ENCODE measurements at regions not wholly inside any gene's neighbourhood (a gene's known extent, or its start where the extent isn't known, plus 50 kb on each side); places are given as distances from the start of the nearest gene placed in this dataset.

DNA sequence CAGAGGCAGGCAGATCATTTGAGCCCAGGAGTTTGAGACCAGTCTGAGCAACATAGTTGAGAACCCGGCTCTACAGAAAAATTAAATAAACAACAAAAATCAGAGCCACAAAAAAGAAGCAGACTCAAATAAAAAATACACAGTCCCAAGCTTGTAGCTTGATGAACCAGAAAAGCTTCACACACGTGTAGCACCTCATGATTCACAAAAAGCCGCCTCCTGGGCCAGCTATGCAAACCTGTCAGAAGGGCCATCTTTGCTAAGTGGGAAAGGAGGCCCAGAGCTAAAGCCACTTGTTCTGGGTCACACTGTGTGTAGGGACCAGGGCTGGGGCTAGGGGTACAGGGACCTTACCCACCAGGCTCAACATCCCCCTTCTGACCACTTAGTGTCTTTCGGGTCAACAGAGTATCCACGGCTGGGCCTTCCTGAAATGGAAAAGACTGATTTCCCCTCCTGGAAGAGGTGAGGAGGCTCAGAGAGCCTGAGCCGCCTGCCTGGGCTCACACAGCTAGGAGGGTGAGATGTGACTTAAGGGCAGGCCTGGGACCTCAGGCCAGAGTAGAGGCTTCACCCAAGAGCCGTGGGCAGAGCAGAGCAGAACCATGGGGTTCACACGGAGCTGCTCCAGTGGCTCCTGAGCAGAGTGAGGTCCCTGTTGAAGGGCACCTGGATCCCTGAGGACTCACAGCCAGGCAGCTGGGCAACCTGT is 269.6 kb downstream of the PARN start:
- no peak for DNase-seq

DNA sequence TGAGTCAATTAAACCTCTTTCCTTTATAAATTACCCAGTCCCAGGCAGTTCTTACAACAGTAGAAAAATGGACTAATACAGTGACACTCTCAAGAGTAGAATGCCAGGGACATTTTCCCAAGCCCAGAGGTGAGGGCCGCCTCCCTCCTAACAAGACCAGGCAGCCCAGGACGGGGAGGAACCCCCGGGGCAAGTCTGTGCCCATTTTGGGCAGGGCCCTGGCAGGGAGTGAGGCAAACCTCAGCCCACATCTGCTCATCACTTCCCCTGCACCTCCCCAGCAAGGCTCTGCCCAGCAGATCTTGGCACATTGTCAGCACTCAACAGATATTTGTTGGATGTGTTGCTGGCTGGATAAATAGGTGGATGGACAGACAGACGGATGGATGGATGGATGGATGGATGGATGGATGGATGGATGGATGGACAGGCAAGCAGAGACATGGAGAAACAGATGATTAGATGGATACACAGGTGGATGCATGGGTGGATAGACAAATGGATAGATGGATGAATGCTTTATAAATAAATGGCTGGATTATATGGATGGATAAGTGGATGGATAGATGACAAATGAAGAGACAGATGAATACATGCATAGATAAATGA is 271.3 kb downstream of the PARN start:
- DNase-seq = no peak

DNA sequence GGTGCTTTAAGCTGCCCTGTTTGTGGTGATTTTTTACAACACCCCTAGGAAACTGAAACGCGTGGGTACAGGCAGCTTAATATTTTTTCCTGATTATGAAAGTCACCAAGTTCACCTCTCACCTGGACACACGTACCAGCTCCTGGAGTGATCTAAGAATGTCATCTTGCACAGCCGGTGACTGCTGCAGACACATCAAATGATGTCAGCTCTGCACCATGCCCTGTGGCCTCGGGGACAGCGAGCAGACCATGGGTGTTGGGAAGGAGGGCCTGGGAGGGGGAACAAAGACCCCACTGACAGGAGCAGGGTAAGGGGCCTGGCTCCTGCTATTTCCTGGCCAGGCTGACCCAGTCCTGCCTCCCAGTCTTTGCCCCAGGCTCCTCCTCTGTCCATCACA is 272.7 kb downstream of the PARN start:
- no peak for DNase-seq

DNA sequence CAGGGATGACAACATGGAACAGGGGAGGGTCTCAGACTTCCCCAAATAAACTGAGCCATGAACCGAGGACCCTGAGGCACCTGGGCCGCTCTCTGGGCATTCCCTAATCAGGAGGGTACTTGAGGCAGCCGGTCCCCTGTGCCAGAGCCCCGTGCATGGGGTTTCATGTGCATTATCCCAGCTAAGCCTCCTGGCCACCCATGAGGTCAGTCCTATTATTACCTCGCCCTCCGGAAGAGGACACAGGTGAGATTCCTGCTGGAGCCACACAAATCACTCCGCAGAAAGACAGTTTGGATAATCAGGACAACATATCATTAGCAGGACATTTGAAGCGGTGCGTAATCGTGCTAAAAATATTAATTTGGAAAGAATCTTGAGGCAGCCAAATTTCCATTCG is 274.0 kb downstream of the PARN start:
- DNase-seq = no peak

DNA sequence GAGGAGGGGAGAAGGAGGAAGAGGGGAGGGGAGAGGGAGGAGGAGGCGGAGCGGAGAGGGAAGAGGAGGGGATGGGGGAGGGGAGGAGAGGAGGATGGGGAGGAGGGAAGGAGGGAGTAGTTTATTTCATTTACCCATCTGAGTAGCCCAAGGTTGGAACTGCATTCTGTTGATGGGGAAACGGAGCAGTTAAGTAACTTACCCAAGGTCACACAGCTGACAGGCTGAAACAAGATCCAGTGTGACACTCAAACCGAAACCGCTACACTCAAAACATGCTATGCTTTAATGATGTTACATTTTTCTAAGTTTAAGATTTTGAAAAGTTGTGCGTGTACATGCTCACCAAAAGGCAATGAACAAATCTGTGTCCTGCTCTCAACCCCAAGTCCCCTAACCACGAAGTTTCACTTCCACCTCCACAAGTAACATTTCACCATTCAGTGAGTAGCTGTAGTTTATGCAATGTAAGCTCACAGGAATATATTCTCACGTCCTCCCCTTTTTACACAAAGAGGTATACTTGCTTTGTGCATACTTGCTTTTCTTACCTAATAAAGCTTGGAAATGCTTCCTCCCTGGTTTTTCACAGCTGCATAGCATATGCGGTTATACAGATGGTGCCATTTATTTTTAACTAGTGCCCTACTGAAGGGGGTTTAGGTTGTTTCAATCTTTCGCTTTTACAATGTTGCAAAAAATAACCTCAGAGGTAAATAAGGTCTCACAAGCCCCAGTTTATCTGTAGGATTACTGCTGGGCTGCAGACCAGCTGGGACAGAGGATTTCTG is 275.3 kb downstream of the PARN start:
- DNase-seq = no peak

DNA sequence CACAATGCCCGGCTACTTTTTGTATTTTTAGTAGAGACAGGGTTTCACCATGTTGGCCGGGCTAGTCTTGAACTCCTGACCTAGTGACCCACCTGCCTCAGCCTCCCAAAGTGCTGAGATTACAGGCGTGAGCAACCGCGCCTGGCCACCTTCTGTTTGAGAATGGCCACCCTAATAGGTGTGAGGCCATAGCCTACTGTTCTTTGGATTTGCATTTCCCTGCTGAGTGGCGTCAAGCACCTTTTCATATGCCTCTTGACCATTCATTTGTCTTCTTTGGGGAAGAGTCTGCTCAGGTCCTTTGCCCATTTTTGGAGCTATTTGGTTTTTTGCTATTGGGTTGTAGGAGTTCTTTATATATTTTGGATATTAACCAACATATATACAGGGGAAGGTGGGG is 276.7 kb downstream of the PARN start:
- DNase-seq = no peak

DNA sequence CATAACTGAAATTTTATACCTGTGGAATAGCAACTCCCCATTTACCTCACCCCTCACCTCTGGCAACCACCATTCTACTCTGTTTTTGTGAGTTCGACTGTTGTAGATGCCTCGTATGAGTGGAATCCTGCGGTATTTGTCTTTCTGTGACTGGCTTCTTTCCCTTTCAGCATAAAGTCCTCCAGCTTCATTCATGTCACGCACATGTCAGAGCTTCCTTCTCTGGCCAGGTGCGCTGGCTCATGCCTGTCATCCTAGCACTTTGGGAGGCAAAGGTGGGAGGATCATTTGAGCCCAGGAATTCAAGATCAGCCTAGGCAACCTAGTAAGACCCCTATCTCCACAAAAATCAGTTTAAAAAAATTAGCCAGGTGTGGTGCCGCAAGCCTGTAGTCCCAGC is 278.4 kb downstream of the PARN start:
- DNase-seq = no peak

DNA sequence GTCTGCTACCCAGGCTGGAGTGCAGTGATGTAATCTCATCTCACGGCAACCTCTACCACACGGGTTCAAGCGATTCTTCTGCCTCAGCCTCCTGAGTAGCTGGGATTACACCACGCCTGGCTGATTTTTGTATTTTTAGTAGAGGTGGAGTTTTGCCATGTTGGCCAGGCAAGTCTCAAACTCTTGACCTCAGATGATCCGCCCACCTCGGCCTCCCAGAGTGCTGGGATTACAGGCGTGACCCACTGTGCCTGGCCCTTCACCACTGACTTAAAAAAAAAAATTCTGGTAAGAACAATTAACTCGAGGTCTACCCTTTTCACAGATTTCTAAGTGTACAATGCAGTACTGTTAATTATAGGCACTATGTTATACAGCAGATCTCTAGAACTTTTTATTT is 279.4 kb downstream of the PARN start:
- DNase-seq = no peak

DNA sequence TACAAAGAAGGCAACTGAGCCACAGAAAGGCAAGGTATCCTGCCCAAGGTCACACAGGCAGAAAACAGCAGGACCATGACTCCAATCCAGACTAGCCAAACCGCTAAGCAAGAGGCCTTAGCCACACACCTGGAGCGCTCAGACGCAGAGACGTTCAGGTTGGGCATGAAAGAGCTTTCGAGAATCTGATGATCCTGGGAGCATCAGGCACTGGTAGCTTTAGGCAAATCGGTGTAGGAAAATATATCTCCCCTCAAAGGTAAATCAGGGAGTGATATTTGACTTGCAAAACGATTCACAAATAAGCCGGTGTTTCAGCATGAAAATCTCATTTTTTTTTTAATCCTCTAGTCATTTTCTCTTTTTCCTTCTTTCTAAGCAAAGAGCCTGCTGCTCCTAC is 279.0 kb downstream of the MRTFB start:
- DNase-seq = no peak

DNA sequence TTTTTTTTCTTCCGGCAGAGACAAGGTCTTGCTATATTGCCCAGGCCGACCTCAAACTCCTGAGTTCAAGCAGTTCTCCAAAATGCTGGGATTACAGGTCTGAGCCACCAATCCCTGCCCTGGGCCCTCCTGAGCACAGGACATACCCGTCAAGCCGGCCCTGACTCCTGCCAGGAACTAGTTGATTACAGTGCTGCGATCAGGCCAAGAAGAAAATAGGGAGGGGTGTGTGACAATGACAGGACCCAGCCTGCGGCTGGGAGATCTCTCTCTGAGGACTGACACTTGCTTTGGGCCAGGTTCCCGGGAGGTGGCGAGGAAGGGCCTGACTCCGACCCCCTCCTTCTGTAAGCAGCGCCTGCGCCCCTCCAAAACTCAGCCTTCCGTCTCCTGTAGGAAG is 276.6 kb downstream of the MRTFB start:
- no peak for DNase-seq

DNA sequence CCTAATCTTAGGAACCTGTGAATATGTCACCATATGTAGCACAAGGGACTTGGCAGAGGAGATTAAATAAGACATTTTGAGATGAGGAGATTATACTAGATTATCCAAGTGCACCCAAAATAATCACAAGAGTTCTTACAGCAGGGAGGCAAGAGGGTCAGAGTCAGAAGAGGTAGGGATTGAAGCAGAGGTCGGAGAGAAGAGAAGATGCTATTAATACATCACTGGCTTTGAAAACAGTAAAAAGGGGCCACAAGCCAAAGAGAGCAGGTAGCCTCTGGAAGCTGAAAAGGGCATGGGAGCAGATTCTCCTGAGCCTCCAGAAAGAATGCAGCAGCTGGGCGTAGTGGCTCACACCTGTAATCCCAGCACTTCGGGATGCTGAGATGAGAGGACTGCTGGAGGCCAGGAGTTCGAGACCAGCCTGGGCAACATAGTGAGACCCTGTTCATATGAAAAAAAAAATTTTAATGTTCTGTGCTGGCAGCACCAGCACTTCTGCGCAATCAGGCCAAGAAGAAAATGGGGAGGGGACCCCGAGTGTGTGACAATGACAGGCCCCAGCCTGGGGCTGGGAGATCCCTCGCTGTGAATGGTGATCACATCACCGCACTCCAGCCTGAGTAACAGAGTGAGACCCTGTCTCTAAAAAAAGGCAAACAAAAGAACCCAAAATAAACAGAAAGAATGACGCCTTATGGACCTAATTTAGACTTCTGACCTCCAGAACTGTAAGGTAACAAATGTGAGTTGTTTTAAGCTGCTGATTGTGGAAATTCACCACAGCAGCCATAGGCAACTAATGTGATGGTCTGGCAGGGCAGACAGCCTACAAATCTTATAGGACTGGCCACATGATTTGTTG is 275.4 kb downstream of the MRTFB start:
- DNase-seq = no peak

DNA sequence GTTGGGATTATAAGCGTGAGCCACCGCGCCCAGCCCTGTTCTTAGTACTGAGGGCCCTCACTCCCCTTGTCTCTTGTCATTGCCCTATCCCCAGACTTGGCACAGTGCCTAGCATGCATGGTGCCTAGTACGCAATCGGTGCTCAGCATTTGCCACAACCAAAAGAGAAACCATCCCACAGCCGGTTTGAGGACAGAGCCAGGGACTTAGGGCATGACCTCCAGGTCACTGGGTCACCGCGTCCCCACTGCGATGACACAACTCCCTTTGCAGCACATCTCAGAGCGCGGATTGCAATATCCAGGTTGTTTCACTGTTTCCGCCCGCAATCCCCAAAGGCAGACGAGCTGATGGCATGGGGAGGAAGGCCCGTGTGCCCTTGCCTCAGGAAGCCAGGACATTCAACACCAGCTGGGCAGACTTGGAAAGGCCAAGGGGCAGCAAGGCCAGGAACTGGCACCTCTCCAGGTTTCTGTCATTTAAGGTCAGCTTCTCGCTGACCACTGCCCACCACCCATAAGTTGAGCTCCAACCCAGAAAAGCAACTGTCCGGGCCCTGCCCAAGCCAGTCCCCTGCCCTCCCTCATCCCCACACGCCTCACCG is 274.5 kb downstream of the MRTFB start:
- DNase-seq = no peak

DNA sequence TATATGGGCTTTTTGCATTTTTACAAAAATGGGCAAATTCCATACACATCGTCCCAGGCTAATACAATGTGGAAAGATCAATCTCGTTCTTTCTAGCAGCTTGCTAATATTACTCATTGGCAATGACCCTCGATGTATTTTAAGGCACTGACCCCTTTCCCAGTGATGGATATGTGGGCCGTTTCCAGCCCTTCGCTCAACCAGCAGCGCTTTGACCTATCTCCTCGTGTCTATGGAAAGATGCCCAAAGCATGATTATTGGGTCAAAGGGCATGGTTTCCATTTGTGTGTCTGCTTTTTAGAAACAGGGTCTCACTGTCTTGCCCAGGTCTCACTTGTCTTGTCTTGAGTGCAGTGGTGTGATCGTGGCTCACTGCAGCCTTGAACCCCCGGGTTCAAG is 273.8 kb downstream of the MRTFB start:
- DNase-seq = no peak

DNA sequence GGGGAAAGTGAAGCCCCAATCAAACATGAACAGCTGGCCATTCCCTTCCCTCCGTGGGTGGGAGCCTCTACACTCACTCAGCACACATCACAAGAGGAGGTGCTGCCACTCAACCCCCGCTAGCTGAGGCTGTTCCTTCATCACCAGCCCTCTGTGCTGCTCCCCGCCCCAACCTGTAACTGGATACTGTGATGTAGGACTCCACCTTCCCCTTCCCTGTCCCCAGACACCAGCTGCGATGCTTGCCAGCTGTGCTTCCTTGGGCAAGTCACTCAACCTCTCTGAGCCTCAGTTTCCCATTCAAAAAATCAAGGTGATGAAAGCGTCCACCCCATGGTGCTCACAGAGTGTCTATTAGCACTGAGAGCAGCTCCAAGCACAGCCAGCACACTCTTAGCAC is 273.2 kb downstream of the MRTFB start:
- DNase-seq = no peak

DNA sequence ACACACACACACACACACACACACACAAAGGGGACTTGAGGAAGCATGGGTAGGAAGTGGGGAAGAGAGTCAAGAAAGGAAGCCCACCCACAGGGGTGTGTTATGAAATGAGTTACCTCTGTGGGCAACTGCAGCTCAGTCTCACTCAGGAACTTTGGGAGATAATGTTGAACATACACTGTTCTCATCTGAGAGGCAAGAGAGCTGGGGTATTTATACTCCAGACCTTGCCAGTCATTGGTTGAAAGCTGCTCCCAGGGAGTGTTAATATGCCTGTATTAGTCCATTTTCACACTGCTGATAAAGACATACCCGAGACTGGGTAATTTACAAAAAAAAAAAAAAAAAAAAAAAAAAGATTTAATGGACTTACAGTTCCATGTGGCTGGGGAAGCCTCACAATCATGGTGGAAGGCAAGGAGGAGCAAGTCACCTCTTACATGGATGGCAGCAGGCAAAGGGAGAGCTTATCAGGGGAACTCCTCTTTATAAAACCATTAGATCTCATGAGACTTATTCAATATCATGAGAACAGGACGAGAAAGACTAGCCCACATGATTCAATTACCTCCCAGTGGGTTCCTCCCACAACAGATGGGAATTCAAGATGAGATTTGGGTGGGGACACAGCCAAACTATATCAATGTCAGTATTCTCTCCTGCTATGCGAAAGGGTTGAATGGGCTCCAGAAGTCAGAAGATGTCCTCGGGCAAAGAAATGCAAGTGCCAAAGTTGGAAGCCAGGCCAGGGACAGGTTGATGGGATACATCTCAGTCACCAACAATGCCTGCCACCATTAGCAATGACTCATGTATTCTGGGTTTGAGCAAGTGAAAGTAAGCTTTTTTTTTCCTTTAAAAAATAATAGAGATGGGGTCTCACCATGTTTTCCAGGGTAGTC is 270.5 kb downstream of the MRTFB start:
- no peak for DNase-seq

DNA sequence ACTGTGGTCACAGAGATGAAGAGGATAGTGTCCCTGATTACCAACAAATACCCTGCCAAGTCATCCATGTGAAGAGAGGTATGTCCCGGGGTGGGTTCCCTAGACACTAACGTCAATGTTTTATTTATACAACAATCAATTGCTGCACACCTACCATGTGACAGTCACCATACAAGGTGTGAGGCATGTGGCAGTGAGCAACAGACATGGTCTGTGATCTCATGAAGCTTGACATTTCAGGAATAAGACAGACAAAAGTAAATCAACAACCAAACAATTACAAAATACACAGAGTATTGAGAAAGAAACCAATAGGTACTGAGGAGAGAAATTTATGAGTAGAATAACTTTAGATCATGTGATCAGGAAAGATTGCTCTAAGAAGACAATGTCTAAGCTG is 268.6 kb downstream of the MRTFB start:
- no peak for DNase-seq

DNA sequence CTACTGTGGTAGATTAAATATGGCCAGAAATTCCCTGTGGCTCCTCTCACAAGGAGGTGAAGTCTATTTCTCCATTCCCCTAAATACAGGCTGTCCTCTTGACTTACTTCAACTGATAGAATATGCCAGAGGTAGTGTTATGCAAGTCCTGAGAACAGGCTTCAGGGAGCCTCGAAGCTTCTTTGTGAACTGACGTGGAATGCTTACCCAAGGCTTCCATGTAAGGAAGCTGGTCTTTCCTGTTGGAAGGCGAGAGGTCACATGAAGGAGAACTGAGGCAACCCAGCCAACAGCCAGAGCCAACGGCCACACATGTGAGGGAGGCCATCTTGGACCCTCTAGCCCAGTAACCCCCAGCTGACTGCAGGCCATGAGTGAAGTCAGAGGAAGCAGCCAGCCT is 267.9 kb downstream of the MRTFB start:
- DNase-seq = no peak

DNA sequence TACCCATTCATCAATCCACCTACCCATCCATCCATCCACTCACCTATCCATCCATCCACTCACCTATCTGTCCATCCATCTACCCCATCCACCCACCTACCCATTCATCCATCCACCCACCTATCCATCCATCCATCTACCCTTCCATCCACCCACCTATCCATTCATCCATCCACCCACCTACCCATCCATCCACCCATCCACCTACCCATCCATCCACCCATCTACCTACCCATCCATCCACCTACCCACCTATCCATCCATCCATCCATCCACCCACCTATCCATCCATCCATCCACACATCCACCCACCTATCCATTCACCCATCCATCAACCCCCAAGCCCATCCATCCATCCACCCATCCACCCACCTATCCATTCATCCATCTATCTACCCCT is 267.1 kb downstream of the MRTFB start:
- DNase-seq = no peak

DNA sequence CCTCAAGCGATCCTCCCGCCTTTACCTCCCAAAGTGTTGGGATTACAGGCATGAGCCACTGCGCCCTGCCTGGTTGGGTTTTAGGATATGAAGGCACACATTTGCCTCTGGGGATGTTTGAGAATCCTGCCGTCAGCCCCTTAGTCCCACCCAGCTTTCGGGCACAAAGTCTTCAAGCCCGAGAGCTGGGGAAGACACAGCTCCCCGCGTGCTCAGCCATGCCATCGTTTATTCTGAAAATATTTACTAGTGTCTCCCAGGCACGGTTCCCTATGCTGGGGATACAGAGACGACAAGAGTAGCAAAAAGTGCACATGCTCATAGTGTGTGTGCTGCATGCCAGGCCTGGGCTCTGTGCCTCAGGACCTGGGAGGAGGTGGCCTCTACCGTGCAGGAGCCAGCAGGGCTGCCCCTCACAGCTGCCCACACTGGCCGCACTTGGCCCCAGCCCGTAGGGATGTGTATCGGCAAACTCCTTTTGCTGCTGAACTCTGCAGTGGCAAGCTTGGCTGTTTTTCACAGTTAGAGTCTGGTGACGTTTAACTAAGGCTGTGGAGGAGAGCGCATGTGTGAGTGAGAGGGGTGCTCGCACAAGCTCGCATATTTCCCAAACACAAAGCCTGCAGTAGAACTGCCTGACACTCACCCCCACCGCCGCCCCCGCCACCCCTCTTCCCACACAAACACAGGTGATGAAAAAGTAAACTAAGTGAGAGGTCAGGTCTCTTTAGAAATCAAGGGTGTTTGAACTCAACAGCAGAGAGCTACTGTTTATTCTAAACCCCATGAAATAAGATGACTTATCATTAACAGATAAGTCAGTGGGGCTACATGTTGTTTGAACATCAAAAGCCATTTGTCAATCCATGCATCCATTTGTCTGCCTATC is 266.4 kb downstream of the MRTFB start:
- peak; percentile 59 for DNase-seq

DNA sequence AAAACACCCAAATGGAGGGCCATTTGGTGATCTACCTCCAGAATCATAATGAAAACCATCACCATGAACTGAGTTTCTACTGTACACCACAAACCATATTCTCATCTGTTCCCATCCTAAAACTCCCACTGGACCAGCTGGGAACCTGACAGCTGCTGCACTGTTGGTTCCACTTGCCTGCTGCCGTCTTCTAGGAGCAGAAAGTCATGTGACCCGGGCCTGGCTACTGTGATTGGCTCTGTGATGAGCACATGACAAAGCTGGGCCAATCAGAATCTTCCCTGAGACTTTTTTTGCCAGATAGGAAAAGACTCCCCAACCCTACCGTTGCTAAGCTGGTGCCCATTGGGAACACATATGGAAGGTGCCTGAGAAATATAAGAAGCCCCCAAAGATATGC is 264.2 kb downstream of the MRTFB start:
- no peak for DNase-seq

All from right forelimb (tissue), 1 donor.